H7 (cell line): ENCODE measurements at regions not wholly inside any gene's neighbourhood (a gene's known extent, or its start where the extent isn't known, plus 50 kb on each side); places are given as distances from the start of the nearest gene placed in this dataset.
"Not testable (repeated sequence)": the region's sequence is repeated elsewhere in the genome, so short reads cannot be mapped to it uniquely, and the experiment has no call there.

ENCODE experiments used
- DNase-seq: peaks from one replicate; pipeline ENCODE4 v3.0.0; 2012
- H3K27me3 ChIP-seq: 2 replicates; pipeline ENCODE4 v1.6.0; 2011; ENCODE audit warnings: mild to moderate bottlenecking, low read length; ENCODE audit not compliant: control insufficient read depth, insufficient read depth
- H3K36me3 ChIP-seq: replicated peaks from 2 replicates; pipeline ENCODE4 v1.5.1; 2011; ENCODE audit warnings: low read length; ENCODE audit not compliant: control insufficient read depth, insufficient read depth
- H3K4me3 ChIP-seq: 2 replicates; pipeline ENCODE4 v1.5.1; 2011; ENCODE audit warnings: low read depth, mild to moderate bottlenecking, control low read depth, low read length, moderate library complexity; ENCODE audit not compliant: insufficient read depth

- Histone ChIP-seq H3K36me3 (no peaks in the 10 kb centered on the region), H3K4me3 (no peak overlapping the region), H3K27me3 (no peaks in the 10 kb centered on the region)
- no peak for DNase-seq
Measured at GRCh38 chr12:11446372-11446771, 51.0 kb upstream of the PRB2 start.

DNA sequence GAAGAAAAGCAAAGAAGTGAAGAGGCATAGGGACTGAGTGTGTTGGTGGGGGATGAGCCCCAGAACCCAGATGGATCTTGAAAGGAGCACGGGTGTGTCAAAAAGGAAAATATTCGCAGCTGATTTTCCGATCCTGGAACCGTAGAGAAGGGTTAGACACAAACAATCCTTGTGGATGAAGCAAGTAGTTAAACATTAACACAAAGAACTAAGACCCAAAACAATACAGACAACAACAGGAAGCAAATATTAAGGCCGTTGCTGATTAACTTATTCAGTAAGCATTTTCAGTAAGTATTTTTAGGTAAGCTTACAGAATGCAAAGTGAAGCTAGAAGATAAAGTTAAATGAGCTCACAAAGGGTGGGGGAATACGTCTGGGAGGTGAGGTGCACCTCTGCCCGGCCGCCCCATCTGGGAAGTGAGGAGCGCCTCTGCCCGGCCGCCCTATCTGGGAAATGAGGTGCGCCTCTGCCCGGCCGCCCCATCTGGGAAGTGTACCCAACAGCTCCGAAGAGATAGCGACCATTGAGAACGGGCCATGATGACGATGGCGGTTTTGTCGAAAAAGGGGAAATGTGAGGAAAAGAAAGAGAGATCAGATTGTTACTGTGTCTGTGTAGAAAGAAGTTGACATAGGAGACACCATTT is 62.8 kb upstream of the PRB2 start:
- H3K36me3 ChIP-seq, result no peaks in the 10 kb centered on the region
- DNase-seq, result no peak
- no peak overlapping the region for H3K4me3 ChIP-seq
- H3K27me3 ChIP-seq, result no peaks in the 10 kb centered on the region

- Histone ChIP-seq H3K4me3 (no peak overlapping the region), H3K27me3 (no peaks in the 10 kb centered on the region), H3K36me3 (no peaks in the 10 kb centered on the region)
- DNase-seq, result peak; percentile 43
Measured at GRCh38 chr12:11460343-11461023, 65.1 kb upstream of the PRB2 start.

DNA sequence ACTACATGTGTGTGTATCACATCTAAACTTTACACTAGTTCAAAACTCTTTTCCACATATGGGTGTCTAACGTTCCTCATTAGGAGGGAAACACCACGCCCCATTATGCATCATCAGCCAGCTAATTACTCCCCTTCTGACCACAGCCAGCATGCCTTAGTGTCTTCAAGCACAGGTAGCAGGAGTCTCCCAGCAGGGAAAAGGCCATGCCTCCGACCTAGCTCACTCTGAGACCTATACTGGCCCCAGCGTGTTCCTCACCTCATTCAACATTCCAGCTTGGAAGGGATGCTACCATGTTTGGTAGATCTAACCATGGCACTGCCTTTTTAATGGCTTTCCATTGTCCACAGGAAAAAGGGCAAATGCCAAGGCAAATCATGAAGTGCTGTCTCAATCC is 66.1 kb upstream of the PRB2 start:
- H3K4me3 ChIP-seq, result no peak overlapping the region
- no peak for DNase-seq
- H3K27me3 ChIP-seq, result no peaks in the 10 kb centered on the region
- no peaks in the 10 kb centered on the region for H3K36me3 ChIP-seq

GRCh38 chr12:11477110-11477509 is 81.7 kb upstream of the PRB2 start:
- Histone ChIP-seq H3K4me3 (no peak overlapping the region), H3K36me3 (no peaks in the 10 kb centered on the region), H3K27me3 (no peaks in the 10 kb centered on the region)
- no peak for DNase-seq

DNA sequence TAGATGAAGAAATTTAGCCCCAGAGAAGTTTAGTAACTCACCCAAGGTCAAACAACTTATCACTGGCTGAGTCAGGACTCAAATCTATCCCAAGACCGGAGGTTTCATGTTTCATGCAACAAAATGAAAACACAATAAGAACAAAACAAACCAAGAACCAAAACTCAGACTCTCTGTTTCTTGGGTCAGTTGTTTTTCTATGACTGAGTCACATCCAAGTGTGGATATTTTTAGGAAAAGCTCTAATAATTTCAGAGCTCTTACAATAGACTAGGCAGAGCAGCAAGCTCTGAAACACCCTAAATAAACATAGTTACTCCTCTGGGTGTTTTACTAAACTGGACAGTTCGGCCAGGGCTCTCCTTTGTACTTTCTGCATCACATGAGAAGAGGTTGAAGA is 87.6 kb upstream of the PRB2 start:
- no peaks in the 10 kb centered on the region for H3K27me3 ChIP-seq
- H3K36me3 ChIP-seq, result no peaks in the 10 kb centered on the region
- DNase-seq, result no peak
- no peak overlapping the region for H3K4me3 ChIP-seq

- H3K4me3 ChIP-seq, result no peak overlapping the region
Measured at GRCh38 chr12:11486623-11487444, 91.5 kb upstream of the PRB2 start.

DNA sequence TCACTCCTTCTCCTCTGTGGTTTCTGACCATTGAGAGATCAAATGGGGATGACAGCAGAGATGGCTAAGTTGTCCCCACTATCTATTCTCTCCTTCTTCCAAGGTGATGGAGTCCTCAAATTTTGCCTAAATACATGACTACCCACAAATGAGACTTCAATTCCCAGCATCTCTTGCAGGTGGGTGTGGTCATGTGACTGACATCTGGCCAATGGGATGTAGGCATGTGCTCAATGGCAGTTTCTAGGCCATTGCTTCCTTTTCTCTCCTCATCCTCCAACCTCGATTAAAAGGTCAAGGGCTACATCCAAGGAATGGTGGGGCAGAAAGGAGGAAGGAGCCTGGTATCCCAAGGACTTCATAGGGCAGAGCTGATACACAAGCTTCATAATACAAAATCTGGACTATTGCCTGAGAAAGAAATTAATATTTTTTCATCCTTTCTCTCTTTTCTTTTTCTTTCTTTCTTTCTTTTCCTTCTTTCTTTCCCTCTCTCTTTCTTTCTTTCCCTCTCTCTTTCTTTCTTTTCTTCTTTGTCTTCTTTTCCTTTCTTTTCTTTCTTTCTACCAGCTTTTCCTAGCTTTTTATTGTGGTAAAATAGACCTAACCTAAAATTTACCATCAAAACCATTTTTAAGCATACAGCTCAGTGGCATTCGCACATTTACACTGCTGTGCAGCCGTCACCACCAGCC is 100.9 kb upstream of the PRB2 start:
- H3K27me3 ChIP-seq, result peaks cover 14% of the 10 kb centered on the region
- no peak overlapping the region for H3K4me3 ChIP-seq
- H3K36me3 ChIP-seq, result no peaks in the 10 kb centered on the region
- DNase-seq, result peak; percentile 57

More at GRCh38 chr12:11486623-11487444, 91.5 kb upstream of the PRB2 start:
- no peaks in the 10 kb centered on the region for H3K36me3 ChIP-seq
- no peaks in the 10 kb centered on the region for H3K27me3 ChIP-seq
- DNase-seq, result no peak

GRCh38 chr12:11497438-11497837 is 102.1 kb upstream of the PRB2 start:
- Histone ChIP-seq H3K36me3 (no peaks in the 10 kb centered on the region), H3K4me3 (no peak overlapping the region), H3K27me3 (peaks cover 18% of the 10 kb centered on the region)
- no peak for DNase-seq

GRCh38 chr12:11497995-11498394 is 102.6 kb upstream of the PRB2 start:
- H3K27me3 ChIP-seq, result peaks cover 19% of the 10 kb centered on the region
- no peak overlapping the region for H3K4me3 ChIP-seq
- no peaks in the 10 kb centered on the region for H3K36me3 ChIP-seq
- DNase-seq, result no peak

GRCh38 chr12:11498574-11498973 is 103.2 kb upstream of the PRB2 start:
- peak; percentile 56 for DNase-seq
- not testable (repeated sequence) for H3K4me3 ChIP-seq, H3K36me3 ChIP-seq
- H3K27me3 ChIP-seq, result peaks cover 19% of the 10 kb centered on the region

DNA sequence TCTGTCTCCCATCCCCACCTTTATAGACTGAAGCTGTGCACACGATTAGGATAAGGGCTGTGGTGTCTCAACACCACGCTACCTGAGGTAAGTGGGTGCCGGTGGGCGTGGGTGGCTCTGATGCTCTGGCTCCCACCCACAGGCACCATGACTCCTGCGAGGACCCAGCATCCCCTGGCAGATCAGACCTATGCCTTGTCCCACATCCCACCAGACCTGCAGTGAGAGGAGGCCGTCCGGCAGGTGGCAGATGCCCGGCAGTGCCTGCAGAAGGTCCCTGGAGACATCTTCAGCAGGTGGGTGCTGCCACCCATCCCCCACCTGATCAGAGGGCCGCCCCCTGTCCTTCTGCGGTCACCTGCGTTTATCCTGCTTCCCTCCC is 104.4 kb upstream of the PRB2 start:
- no peaks in the 10 kb centered on the region for H3K36me3 ChIP-seq
- peaks cover 19% of the 10 kb centered on the region for H3K27me3 ChIP-seq
- DNase-seq, result no peak
- peak overlapping the region; percentile 18; the same call in 1 of the 2 replicates for H3K4me3 ChIP-seq

DNA sequence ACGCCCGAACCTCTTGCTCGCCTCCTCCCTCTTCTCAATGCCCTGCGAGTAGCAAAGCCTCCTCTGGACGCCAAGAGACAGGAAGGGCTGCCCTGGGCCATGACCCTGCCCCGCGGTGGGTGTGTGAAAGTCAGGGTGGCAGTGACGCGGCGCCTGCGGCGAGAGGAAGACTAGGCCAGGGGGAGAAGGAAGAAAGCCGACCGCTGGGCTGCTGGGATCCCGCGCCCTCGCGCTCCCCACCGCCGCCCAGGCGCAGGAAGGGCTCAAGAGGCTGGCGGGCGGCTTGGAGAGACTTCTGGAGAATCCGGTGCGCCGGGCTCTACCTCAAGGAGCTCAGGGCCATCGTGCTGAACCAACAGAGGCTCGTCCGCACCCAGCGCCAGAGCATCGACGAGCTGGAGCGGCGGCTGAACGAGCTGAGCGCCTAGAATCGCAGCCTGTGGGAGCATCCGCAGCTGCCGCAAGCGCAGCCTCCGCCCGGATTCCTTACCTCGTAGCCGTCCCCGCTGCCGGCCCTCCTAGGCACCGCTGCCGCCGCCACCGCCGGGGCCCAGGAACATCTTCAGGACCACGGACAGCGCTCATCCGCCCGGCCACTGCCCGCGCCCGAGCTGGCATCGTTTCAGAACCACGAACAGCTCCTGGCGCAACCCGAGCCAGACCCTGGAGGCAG is 105.0 kb upstream of the PRB2 start:
- Histone ChIP-seq H3K4me3 (peak overlapping the region; percentile 18; the same call in 1 of the 2 replicates), H3K36me3 (no peaks in the 10 kb centered on the region), H3K27me3 (peaks cover 19% of the 10 kb centered on the region)
- peak; percentile 94 for DNase-seq

- no peak for DNase-seq
- no peak overlapping the region for H3K4me3 ChIP-seq
- no peaks in the 10 kb centered on the region for H3K36me3 ChIP-seq
- H3K27me3 ChIP-seq, result peaks cover 19% of the 10 kb centered on the region
Measured at GRCh38 chr12:11500861-11501230, 105.5 kb upstream of the PRB2 start.
